ENCODE measurements at regions not wholly inside any gene's neighbourhood (a gene's known extent, or its start where the extent isn't known, plus 50 kb on each side); places are given as distances from the start of the nearest gene placed in this dataset.

GRCh38 chr4:77465271-77465670 is 140.3 kb upstream of the CXCL13 start:
- peak; percentile 39 to 44 for DNase-seq
- Histone ChIP-seq H3K9me3 (no peaks in the 10 kb centered on the region), H3K27me3 (no peaks in the 10 kb centered on the region), H3K4me3 (replicated peaks in 1 of 3) (no peak overlapping the region), H3K27ac (no peak overlapping the region), H3K36me3 (no peaks in the 10 kb centered on the region), H3K4me1 (no peaks in the 10 kb centered on the region)
- intact Hi-C loops (cut with DNase I), result no loop called here
- TF ChIP-seq CTCF (IDR thresholded peaks at IDR 0.05), result peak in 4 of 6 experiments; percentile 22 to 53 (median 48)
- no peak for TF ChIP-seq POLR2A (IDR thresholded peaks at IDR 0.05)
- 85 to 89% methylated on average over 2 of the region's 2 CpGs for WGBS, 2 donors

- Histone ChIP-seq H3K27ac (no peak overlapping the region), H3K9me3 (no peaks in the 10 kb centered on the region), H3K27me3 (no peaks in the 10 kb centered on the region), H3K4me1 (no peaks in the 10 kb centered on the region), H3K36me3 (no peaks in the 10 kb centered on the region), H3K4me3 (replicated peaks in 1 of 3) (no peak overlapping the region)
- TF ChIP-seq CTCF (IDR thresholded peaks at IDR 0.05) (no peak), POLR2A (IDR thresholded peaks at IDR 0.05) (no peak)
- WGBS, 2 donors, result 91 to 95% methylated on average over 3 to 5 of the region's 8 CpGs
- no peak for DNase-seq
- intact Hi-C loops (cut with DNase I), result no loop called here
Measured at GRCh38 chr4:77466430-77466829, 139.2 kb upstream of the CXCL13 start.

- TF ChIP-seq CTCF (IDR thresholded peaks at IDR 0.05) (no peak), POLR2A (IDR thresholded peaks at IDR 0.05) (no peak)
- no peak for DNase-seq
- H3K27me3 ChIP-seq, result no peaks in the 10 kb centered on the region
- no peak overlapping the region for H3K4me3 ChIP-seq (replicated peaks in 1 of 3)
- no peaks in the 10 kb centered on the region for H3K4me1 ChIP-seq
- WGBS, 2 donors, result 79 to 88% methylated on average over 5 of the region's 5 CpGs
- H3K9me3 ChIP-seq, result no peaks in the 10 kb centered on the region
- H3K27ac ChIP-seq, result no peak overlapping the region
- intact Hi-C loops (cut with DNase I), result no loop called here
- no peaks in the 10 kb centered on the region for H3K36me3 ChIP-seq
Measured at GRCh38 chr4:77471821-77472495, 133.7 kb upstream of the CXCL13 start.

GRCh38 chr4:77473509-77473908 is 132.1 kb upstream of the CXCL13 start:
- TF ChIP-seq CTCF (IDR thresholded peaks at IDR 0.05), result peak in 3 of 6 experiments; percentile 9 to 22 (median 15)
- no peak for TF ChIP-seq POLR2A (IDR thresholded peaks at IDR 0.05)
- Histone ChIP-seq H3K27me3 (no peaks in the 10 kb centered on the region), H3K9me3 (no peaks in the 10 kb centered on the region), H3K27ac (no peak overlapping the region), H3K36me3 (no peaks in the 10 kb centered on the region), H3K4me1 (no peaks in the 10 kb centered on the region), H3K4me3 (replicated peaks in 1 of 3) (no peak overlapping the region)
- no peak for DNase-seq
- intact Hi-C loops (cut with DNase I), result no loop called here
- WGBS, 2 donors, result 50 to 71% methylated on average over 1 of the region's 1 CpG

GRCh38 chr4:77481856-77482255 is 123.8 kb upstream of the CXCL13 start:
- H3K27me3 ChIP-seq, result no peaks in the 10 kb centered on the region
- no peak for DNase-seq
- no peaks in the 10 kb centered on the region for H3K9me3 ChIP-seq
- no peak overlapping the region for H3K27ac ChIP-seq
- H3K36me3 ChIP-seq, result no peaks in the 10 kb centered on the region
- no peak overlapping the region for H3K4me3 ChIP-seq (replicated peaks in 1 of 3)
- TF ChIP-seq POLR2A (IDR thresholded peaks at IDR 0.05), result no peak
- TF ChIP-seq CTCF (IDR thresholded peaks at IDR 0.05), result no peak
- 95 to 96% methylated on average over 1 of the region's 1 CpG for WGBS, 2 donors
- intact Hi-C loops (cut with DNase I), result no loop called here
- no peaks in the 10 kb centered on the region for H3K4me1 ChIP-seq

All from thyroid gland (tissue), 4 donors.